NCI-H748 (cell line): ENCODE measurements at regions not wholly inside any gene's neighbourhood (a gene's known extent, or its start where the extent isn't known, plus 50 kb on each side); places are given as distances from the start of the nearest gene placed in this dataset.

Experiments used
- DNase-seq: peaks from one replicate; lab custom pipeline; 2025; ENCODE audit not compliant: unreplicated experiment; lab: John Stamatoyannopoulos, UW

DNA sequence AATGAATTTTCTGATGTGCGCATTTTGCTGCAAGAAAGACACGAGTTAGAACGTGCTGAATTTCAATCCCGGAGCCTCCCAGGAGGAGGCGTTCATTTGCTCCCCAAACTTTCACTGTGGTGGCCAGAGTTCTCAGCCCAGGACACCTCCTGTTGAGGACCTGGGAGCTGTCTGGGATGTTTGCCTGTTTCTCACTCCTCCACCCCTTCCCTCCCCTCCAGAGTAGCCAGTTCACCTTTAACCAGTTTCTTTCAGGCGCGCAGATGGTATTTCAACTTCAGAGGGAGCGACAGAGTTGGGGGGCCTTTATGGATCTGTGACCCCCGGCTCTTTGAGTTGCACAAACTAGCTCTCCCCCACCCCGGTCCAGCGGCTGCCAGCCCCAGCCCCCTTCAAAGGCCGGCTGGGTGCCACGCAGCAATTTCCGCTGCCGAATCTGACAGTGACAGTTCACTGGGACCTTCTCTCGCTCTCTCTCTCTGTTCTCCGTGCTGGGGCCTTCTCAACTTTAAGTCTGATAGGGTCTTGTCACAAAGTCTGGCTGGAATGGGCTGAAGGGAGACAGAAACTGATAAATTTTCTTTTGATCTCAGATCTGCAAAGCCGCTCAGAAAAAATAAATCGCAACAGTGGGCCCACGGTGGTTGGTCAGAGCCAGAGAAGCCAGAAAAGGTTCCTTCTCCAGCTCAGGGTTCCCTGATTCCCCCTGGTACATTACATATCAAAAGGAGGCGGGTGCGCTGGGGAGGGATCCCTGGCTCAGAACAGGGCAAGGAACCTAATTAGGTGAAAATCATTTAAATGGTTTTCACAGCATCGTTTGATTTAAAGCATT is 100.0 kb upstream of the STX18 start:
- DNase-seq: no peak

DNA sequence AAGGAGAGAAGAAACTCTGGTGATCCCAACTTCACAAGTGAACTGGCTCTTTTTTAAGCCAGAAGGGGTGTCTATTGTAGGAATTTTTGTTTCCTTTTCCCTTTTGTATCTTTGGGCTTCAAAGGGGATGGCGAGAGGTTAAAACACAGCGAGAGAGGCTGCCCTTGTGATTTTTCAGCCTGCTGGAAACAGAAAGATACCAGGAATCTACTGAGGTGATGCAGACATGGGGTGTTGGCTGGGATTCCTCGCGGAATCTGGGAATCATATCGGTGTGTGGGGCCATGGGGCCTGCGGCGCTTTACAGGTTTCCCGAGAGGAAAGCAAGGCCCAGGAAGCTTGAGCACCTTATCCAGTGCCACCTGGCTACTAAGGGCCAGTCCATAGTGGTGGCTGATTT is 99.4 kb upstream of the STX18 start:
- DNase-seq: no peak

DNA sequence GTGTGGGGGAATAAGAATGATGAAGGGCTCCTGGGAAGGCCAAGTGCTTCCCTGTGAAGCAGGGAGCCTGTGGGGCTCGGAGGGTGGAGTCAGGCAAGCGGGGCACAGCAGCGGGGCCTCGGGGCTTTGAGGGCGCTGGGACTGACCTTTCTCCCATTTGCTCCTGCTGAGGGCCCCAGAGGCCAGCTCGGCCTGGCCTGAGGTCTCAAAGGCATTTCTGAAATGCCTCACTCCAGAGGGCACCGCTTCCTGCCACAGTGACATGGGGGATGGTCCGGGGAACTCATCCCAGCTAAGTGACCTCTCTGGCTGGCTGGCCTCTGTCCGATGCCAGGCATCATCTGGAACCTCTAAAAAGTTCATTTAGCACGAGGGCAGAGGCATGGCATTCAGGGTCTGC is 98.8 kb upstream of the STX18 start:
- DNase-seq: no peak

DNA sequence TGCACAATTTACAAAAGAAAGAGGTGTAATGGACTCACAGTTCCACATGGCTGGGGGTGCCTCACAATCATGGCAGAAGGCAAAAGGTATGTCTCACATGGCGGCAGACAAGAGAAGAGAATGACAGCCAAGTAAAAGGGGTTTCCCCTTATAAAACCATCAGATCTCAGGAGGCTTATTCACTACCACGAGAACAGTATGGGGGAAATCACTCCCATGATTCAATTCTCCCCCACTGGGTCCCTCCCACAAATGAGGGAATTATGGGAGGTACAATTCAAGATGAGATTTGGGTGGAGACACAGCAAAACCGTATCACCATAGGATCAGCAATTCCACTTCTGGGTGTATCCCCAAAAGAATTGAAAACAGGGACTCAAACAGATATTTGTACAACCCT is 97.5 kb upstream of the STX18 start:
- no peak for DNase-seq

DNA sequence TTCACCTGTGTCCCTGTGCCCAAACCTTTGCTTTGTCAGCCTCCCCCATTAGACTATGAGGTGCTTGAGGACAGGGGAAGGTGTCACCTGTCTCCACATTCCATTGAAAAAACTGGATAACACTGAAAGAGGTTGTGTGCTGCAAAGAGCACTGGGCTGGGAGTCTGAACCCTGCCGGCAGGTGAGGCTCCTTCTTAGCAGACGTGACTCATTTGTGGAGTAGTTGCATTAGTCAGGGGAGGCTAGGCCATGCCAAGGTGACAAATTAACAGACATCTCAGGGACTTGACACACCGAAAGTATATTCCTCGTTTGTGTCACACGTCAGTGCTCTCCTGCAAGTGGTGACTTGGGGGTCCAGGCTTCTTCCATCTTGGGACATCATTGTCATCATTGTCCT is 95.9 kb upstream of the STX18 start:
- DNase-seq: no peak

DNA sequence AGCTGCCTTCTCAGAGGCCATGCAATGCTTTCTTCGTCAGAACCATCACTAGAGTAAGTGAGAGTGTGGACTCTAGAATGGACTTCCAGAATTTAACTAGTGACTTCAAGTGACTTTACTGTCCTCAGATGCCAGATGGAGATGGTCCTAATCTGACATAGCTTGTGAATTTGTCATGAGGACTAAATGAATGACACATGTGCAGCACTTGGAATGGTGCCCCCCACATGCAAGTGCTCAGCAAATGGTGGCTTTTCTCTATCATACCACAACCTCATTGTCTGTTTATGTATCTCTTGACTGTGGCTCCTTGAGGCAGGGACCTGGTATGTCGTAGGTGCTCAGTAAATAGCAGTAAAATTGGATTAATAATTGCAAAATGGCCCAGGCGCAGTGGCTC is 91.6 kb upstream of the STX18 start:
- no peak for DNase-seq

DNA sequence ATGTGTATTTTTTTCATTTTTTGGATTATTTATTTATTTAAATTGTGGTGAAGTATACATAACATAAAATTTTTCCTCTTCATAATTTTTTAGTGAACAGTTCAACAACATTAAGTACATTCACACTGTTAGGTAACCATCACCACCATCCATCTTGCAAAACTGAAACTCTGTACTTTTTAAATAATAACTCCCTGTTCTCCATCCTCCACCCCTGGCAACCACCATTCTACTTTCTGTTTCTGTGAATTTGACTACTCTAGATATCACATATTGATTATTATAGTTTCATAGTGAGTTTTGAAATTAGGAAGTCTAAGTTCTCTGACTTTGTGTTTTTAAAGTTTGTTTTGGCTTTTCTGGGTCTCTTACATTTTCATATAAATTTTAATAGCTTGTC is 89.3 kb upstream of the STX18 start:
- DNase-seq: no peak

DNA sequence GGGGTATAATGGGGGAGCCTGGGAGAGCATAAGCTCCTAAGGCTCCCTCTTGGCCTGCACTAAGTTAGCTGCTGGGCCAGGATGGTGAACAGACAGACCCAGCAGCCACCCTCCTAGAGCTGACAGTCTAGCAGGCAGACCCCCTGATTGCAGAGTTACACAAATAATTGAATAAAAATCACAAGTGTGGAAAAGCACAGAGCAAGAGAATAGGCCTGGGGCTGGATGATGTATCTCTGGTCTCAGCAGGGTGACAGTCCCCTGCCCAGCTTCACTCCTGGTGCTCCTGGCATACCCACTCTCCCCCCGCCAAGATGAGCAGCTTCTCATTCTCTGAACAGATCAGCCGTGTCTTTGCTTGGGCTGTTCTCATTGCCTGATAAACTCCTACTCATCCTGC is 86.1 kb upstream of the STX18 start:
- no peak for DNase-seq

DNA sequence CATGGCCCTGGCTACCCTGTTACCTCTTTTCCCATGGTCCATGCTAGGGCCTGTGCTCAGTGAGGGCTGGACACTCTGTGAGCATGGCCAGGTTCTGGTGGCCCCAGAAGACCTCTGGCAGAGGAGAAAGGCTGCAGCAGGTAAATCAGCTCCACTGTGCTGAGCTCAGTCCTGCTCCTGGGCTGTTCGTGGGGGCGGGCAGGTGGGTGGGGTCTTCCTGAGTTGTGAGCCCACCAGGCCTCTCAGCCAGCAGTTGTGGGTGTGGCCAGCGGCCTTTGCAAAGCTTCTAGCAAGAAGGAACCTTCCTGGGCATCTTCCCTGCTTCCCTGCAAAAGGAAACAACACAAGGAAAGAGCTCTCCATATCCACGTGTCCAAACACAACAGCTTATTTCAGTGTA is 85.3 kb upstream of the STX18 start:
- DNase-seq: no peak

DNA sequence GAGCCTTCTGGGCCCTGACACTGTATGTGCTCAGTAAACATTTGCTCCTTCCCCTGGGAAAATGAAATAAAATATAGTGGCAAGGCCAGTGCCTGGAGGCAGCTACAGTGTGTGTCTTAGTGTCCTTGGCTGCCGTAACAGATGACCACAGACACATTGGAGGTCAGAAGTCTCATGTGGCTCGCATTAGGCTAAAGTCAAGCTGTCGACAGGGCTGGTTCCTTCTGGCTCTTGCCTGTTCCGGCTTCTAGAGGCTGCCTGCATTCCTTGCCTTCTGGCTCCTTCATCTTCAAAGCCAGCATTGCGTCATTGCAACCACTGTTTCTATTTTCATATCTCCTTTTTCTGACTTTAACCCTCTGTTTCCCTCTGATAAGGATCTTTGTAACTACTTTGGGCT is 83.6 kb upstream of the STX18 start:
- no peak for DNase-seq

DNA sequence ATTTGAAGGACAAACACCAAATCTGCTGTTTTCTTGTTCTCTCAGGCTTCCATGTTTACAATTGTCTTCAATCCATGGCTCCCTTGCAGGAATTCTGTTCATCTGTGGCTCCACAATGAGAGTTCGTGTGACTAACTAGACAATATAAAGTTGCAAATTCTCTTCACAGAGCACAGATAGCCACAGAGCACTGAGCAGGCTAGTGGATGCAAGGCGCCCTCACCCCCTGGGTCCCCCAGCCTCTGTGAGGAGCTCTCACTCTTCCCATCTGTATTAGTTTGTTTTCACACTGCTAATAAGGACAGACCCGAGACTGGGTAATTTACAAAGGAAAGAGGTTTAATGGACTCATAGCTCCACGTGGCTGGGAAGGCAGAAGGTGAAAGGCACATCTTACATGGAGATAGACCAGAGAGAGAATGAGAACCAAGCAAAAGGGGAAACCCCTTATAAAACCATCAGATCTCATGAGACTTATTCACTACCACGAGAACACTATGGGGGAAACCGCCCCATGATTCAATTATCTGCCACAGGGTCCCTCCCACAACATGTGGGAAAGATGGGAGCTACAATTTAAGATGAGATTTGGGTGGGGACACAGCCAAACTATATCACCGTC is 82.5 kb upstream of the STX18 start:
- no peak for DNase-seq

DNA sequence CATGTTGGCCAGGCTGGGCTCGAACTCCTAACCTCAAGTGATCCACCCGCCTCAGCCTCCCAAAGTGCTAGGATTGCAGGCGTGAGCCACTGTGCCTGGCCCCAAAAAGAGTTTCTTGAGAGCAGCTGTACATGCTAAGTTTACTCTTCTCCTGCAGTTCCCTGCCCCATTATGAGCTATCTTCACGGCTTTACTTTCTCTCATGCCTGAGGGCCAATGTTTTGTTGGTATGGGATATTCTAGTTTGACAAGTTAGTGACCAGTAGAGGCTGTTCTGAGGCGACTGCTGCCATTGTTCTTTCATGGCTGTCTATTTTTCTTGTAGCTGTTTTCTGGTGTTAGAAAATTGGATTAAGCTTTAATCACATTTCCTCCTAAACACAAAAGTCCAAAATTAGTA is 78.0 kb upstream of the STX18 start:
- no peak for DNase-seq

DNA sequence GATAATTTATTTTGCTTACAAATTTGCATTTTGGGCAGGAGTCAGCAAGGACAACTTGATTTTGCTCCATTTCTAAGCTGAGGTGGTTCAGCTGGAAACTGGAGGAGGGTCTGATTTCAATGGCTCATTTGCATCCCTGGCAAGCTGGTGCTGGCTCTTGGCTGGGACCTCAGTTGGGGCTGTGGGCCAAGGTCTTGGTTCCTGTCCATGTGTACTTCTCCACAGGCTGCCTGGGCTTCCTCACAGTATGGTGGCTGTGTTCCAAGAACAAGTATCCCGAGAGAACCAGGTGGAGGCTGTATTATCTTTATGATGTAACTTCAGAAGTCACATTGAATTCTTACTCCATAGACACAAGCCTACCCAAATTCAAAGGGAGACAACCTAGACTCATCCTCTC is 77.0 kb upstream of the STX18 start:
- DNase-seq: no peak

DNA sequence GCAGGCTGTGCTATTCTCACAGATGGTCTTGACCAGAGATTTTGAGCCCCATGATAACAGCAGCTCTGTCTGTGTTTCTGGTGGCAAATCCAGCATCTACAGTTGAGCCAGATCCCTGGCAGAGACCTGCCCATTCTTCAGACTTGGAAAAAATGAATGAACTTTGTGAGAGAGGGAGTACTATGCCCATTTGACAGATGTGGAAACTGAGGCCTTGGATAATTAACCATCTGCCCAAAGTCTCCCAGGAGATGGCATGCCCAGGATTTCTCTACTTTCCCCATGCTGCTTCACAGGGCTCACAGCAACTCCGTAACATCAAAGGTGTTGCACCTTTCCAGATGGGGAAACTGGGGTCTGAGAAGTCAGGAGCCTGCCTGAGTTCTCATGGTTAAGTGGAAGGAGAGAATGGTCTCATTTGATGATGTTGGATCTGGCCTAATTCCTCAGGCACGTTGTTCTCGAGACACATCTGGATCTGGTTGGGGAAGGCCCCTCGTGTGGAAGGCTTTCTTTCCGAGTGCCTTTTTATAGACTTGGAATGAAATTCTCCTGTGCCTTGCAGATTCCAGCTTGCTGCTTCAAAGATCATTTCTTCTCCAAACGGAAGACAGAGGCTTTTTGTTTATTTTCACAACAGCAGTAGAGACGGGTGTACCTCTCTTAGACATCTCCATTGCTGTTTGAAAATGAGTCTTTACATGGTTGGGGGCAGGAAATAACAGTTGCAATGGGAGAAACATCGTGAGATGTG is 73.3 kb upstream of the STX18 start:
- DNase-seq: no peak

DNA sequence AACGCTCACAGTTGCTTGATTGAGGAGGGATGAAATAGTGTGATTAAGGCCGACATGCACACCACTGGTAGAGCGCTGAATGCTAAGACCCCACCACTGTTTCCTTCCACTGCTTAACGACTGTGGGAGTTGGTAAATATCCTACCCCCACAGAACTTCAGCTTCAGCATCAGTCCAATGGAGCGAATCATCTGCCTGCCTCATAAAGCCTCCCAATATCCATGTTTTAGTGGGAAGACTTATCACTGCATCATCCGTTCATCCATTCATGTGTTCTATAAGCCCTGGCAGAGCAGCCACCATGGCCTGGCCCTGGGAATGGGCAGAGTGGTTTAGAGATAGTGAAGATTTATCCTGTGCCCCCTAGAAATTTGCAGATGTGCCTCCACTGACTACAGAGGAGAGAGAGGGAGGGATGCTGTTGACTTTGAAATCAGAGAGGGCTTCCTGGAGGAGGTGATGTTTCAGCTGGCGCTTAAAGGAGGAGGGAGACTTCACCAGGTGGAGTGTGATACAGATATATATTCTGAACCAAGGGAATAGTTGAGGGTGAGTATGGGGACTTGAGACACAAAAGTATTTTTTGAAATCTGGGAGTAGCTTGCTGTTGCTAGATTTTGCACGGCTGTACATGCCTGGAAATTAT is 71.9 kb upstream of the STX18 start:
- DNase-seq: no peak

DNA sequence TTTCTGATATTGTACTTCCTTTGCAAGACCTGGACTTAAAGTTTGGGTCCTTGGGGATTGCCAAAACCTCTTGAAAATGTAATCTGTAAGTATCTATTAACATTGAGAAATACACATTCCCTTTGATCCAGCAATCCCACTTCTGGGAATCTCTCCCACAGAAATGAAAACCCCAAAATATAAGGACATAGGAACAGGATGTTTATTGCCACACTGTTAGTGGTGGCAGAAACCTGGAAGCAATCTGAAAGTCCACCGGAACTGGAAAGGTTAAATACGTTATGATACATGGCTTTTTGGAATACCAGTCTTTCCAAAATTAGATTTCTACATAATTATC is 71.2 kb upstream of the STX18 start:
- DNase-seq: no peak

DNA sequence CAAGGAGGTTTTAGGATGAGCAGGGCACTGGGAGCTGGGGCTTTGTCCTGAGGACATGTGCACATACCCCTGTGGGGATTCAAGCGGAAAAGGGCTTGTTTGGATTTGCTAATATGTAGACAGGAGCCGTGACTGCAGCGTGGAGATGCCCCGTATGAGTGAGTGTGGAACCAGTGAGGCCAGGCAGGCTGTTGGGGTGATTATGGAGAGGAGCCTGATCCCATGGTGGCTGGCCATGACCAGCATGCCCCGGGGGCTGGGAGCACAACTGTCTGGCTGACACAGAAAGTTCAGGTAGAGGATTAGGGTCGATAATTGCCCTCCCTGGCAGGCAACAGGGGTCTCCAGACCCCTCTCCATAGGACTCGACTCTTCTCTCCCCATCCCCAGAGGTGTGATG is 68.8 kb upstream of the STX18 start:
- DNase-seq: no peak

DNA sequence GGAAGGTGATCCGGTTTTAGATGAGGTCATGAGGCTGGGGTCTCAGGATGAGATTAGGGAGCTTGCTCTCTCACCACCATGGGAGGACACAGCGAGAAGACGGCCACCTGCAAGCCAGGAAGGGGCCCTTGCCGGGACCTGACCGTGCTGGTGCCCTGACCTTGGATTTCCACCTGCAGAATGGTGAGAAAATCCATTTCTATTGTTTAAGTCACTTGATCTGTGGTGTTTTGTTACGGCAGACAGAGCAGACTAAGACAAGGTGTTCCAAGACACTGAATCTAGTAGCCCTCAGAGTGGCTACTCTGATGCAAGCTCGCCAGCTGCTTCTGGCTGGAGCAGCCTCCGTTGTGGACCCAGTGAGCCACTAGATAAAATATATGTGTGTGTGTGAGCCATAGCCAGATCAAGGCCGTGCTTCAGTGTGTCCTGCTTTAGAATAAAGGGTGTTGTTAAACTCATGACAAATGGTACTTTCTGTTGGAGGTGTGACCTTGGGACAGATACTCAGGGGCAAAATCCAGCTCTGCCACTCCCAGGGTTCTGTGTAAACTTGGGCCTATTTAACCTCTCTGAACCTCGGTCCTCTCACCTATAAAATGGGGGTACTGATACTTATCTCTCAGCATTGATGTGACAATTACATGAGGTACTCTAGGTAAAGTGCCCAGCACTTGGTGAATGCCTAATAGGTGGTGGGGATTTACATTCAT is 67.9 kb upstream of the STX18 start:
- DNase-seq: no peak

DNA sequence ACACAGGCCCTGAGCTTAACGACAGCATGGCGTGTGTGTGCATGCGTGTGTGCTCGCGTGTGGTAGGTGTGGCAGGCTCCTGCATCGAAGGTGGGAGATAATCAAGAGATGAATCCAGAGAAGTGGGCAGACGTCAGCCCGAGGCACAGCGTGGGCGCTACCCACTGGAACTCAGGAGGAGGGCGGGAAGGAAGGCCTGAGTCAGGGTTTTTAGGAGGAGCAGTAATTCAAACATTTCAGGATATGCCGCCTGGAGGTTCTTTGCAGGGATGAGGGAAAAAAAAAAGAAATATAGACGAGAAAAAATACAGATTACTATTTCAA is 66.3 kb upstream of the STX18 start:
- DNase-seq: no peak

DNA sequence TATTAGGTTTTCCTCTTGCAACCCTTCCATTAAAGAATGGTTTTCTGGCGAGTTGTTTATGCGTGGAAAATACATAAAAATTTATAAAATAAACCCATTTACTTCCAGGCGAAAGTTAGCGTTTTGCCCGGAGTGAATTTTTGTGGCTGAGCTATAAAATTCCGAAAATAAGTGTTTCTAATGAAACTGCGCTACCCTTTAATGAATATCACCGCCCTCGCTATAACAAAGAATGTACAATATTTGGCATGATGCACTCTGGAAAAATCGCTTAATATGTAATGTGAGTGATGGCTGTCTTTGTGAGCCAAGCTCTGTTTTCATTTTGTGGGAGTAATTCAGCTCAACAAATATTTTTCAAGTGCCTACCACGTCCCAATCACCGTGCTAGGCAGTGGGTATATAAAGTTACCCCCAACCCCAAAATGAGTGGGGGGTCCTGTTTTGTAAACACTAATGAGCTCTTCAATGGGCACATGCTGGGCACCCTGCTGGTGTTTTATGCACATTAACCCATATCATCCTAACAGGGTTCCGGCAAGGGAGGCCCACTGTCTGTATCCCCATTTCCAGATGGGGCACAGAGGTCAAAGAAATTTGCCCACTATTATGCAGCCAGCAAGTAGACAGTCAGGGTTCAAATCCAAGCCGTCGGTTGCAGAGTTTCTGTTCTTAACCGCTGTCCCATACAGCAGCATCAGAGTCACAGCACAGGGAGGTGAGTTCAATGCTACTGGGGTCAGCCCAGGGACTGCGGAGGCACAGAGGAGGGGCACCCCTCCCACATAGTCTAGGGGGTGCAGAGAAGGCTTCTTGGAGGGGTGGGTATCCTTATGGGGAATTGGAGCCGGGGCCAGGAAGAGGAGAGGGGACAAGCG is 65.7 kb upstream of the STX18 start:
- no peak for DNase-seq
